Superior temporal gyrus (tissue), 1 donor: ENCODE measurements at regions not wholly inside any gene's neighbourhood (a gene's known extent, or its start where the extent isn't known, plus 50 kb on each side); places are given as distances from the start of the nearest gene placed in this dataset.
"Not testable (repeated sequence)": the region's sequence is repeated elsewhere in the genome, so short reads cannot be mapped to it uniquely, and the experiment has no call there.

Experiments used
- DNase-seq: peaks from one replicate; pipeline ENCODE4 v3.0.0-alpha.2; 2016; ENCODE audit errors: extremely low spot score

DNA sequence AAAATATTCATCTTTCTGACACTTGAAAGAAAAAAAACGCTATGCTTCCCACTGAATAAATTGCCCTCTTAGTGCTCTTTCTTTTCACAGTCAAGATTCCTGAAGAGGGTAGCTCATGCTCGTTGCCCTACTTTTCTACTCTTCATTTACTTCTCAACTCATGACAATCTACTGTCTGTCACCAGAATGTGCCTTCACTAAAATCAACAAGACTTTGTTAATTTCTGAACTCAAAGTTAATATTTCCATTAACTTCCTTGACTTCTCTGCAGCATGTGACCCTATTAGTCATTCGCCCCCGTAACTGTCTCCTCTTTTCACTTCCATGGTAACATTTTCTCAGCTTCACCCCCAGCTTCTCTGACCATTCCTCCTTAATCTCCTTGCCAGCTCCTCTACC is 98.9 kb upstream of the MAPRE2 start:
- DNase-seq = no peak

DNA sequence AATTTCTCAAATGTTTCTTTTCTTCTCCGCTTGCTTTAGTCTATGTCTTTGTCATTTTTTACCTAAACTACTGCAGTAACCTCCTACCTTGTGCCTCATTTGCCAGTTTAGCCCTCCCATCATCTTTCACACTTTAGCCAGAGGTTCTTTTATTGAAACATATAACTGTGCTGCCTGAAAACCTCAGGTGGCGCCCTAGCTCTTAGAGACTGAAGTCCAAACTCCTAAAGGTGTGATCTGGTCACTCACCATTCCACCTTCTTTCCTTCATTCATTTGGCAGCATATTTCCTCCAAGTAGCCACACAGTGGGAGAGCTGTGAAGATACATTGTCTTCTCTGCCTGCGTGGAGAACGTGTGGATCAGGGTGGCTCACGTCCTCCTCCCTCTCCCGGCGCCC is 98.2 kb upstream of the MAPRE2 start:
- no peak for DNase-seq

DNA sequence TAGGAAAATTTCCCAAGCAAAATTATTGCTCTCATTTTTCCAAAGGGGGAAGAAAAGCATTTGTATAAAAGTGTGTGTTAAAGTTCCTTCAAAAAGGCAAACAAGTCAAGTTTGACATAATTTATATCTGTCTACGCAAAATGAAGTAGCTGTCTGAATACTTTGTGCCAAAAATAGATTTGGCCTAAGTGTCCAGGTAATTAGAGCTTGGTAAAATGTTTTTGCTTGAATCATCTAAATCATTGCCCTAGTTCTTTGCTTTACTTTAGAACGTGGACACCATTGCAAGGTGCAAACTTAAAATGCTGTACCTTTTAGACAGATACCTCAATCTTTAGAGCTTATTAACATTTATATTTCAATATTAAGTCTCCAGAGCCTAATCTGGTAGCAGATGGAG is 97.6 kb upstream of the MAPRE2 start:
- no peak for DNase-seq

DNA sequence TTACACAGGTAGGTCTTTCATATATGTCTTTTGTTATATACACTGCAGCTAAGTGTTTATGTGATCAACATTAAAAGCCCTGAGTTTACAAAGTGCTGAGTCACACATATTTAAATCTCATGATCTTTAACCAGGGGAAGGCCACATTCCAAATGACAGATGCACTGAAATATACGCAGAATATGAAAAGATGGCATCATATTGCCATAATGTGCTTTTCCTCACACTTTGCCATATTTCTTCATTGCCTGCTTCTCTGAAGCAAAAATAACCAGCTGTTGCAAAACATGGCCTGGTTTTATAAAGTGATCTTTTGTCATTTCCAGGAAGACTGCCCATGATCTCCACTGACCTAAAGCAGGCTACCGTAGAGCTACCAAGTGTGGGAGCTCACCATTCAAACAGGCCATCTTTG is 93.5 kb upstream of the MAPRE2 start:
- DNase-seq = peak; percentile 58

DNA sequence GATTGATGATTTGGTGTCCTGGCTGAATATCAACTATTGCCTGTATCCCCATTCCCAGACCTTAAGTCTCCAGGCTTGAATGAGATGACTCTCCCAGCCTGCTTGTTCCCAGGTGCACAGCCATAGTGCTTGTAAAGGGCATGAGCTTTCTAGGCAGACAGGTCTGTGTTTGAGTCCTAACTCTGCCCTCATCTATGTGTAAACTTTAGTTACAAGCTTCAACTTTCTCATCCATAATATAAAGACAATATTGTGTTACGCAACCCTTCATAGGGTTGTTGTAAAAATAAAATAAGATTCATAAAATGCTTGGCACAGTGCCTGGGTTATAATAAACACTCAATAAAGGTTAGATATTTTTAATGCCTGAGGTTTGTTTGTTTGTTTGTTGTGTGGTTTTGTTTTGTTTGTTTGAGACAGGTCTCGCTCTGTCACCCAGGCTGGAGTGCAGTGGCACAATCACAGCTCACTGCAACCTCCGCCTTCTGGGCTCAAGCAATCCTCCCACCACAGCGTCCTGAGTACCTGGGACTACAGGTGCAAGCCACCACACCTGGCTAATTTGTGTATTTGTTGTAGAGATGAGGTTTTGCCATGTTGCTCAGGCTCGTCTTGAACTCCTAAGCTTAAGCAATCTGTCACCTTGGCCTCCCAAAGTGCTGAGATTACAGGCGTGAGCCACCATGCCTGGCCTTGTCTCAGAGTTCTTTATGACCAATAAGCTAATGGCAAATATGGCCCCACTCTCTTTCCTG is 89.4 kb upstream of the MAPRE2 start:
- no peak for DNase-seq

DNA sequence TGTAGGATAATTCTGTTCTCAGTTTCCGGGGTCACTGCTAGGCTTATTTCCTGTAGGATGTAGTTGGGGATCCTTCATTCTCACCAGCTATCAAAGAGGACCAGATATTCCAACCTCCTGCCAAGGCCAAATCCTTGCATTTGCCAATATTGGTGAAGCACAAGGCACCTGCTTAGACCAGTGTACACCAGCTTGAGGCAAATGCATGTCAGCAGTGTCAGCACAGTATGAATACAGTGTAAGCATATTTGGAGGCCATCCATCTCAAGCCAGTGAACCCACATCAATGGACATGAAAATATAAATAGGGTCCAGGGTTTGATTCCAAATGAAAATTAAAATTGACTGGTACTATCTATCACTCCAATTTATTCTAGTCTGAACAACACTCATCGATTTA is 88.0 kb upstream of the MAPRE2 start:
- DNase-seq = no peak

DNA sequence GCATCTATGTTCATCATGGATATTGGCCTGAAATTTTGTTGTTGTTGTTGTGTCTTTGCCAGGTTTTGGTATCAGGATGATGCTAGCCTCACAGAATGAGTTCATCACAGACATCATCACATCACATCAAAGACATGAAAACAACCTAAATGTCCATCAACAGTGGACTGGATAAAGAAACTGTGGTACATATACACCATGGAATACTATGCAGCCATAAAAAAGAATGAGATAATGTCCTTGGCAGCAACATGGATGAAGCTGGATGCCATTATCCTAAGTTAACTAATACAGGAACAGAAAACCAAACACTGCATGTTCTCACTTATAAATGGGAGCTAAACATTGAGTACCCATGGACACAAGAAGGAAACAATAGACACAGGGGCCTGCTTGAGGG is 85.7 kb upstream of the MAPRE2 start:
- not testable (repeated sequence) for DNase-seq

DNA sequence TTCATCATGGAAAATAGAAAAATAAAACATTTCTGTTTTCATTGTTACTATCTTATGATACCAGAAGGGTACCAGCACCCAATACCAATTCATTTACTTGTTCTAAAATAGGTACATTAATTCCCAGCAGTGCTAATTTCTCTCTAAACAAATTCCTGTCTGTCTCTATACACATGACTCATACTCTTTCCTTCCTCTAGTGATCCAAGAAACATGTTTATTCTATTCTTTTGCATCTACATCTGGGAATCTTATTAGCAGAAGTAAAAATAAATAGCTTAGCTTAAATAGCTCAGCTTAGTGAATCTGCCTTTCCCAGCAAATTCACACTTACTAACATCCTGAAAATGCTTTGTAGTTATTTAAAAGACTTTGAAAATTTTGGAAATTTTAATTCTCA is 84.5 kb upstream of the MAPRE2 start:
- no peak for DNase-seq

DNA sequence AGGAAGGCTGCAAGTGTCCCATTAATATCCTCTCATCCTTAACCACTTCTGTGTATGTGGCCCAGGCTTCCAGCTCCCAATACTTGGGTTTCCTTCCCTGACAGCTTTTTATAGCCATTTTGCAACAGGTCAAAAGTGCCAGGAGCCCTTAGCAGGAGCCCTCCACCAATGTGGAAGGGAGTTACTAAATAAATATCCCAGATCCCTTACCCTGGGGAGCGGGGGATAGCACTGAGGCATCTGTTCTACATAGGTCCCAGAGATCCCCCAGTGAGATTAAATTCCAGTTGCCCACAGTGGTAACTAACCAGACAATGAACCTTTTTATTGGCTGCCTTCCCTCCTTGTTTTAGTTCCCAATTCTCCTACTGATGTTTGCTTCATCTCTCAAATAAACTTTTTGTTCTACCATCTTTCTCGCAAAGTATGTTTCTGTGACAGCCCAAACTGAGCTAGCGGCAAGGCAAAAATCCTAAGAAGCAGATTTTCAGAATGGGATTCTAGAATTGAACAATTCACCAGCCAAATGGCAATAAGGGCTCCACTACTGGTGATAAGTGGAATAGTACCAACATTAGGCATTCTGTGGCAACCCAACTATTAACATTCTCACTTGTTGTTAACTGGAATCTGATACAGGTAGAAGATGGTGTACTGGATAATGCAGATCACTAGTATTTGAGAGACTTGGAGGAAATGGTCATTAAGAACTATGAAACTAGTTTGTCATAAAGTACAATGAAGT is 83.9 kb upstream of the MAPRE2 start:
- no peak for DNase-seq

DNA sequence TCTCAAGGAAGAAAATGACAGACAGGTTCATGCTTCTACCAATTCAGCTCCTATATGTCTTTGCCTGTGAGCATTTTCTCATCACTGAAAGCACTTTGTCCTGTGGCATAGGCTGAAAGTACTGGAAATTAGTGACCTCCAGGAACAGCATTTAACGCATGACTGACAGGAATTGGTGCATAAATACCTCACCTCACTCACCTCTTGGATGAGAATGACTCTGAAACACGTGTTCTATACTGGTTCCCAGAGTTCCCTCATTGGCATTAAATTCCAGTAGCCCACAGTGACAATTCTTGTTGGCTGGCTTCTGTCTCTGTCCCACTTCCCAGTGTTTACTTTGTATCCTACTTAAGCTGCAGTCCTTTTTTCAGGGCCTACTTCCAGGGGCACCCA is 83.4 kb upstream of the MAPRE2 start:
- DNase-seq = no peak

DNA sequence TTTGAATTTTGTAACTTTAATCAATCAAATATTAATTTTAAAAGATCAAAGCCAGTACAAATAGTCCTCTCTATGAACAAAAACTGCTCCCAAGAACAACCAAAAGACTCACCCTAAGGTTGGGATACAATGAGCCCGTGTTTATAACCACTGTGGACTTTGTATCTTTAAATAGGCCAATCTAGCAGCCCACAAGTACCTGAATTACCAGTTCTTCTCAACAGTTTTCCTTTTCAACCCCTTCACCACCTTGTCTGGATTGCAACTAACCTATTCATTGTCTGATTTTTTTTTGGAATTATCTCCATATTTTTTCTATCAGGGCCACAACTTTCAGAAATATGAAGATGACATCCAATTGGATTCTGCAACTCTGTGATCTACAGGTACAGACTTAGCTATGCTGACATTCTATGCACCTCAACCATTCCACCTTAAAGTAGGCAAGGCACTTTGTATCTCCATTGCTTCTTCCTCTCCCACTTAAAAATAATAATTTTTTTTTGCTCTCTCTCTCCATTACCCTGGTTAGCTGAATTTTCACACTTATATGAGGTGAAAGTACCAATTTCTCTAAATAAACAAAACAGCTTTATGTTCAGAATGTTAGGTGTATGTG is 81.9 kb upstream of the MAPRE2 start:
- DNase-seq = no peak

DNA sequence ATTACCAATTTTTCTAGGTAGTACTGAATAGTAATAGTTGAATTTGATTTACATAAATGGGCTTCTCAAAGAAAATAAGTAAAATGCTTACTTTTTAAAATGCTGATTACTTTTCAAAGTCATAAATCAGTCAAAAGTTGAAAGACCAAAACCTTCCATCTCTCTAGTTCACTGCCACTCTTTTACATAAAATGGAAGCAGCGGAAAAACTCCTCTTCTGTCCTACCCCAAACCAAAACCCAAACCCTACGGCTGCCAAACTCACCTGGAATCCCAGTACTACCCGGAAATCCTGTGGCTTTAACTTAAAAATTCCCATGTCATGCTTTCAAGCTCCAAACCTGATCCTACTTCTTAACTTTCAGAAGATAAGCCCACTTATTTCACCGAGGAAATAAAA is 81.2 kb upstream of the MAPRE2 start:
- DNase-seq = no peak

DNA sequence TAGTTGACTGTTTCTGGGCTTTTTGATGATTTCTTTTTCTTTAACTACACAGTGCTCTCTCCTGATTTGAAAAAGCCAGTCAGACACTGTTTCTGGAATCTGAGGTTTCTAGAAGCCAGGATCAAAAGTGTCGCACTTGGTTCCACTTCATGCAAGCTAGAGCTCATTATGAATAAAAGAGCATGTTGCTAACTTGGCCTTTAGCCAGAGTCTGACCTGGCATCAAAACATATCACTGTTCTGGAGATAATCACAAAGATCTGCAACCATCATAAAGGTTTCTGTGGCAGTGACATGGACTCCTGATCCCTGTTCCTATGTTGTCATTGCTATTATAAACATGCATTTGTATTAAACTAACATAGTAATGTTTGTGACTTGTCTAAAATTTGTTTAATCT is 76.1 kb upstream of the MAPRE2 start:
- peak; percentile 25 for DNase-seq

DNA sequence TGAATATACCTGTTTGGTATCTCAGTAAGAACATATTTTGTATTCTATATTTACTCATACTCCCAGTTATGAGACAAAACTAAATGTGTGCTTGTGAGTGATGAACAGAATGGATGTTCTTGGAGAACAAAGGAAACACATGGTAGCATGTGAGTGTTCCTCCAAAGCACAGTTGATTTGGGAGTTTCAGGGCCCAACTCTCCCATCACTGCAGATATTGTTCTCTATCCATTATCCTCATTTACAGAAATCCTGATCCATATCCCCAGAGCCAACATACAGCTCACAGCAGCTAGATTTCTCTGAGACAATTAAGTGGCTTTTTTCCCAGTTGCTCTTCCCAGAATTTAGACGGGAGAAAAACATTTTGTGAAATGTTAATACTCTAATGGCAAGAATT is 75.6 kb upstream of the MAPRE2 start:
- DNase-seq = no peak

DNA sequence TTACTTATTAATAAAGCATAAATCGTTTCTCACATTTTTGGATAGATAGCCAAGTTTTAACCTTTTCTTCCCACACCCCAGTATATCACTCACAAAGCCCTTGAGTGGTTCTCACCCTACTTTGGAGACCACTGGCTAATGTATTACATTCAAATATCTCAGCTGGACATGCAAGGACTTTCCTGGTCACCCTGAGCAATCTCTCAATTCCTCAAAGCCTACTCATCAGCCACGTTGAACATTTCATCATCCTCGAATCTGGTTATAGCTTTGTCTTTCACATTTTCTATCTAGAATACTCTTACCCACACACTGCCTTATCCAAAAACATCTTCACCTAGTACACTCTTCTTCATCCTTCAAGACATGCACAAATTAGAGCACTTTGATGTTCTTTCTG is 71.1 kb upstream of the MAPRE2 start:
- no peak for DNase-seq

DNA sequence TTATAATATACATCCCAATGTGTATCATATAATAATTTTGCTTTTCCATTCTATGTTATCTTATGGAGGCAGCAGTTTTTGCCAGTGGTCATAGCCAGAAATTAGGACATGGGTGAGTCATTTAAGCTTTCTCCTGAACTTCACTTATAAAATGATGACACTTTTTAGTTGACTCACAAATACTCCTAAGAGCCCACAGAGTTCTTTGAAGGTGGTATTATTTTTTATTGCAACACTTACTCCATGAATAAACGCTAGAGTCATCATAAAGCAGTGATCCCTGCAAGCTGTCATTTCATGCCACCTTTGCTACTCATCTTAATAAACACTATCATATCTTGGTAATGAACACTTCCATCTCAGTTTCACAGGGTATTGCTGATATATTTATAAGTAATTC is 69.9 kb upstream of the MAPRE2 start:
- no peak for DNase-seq

DNA sequence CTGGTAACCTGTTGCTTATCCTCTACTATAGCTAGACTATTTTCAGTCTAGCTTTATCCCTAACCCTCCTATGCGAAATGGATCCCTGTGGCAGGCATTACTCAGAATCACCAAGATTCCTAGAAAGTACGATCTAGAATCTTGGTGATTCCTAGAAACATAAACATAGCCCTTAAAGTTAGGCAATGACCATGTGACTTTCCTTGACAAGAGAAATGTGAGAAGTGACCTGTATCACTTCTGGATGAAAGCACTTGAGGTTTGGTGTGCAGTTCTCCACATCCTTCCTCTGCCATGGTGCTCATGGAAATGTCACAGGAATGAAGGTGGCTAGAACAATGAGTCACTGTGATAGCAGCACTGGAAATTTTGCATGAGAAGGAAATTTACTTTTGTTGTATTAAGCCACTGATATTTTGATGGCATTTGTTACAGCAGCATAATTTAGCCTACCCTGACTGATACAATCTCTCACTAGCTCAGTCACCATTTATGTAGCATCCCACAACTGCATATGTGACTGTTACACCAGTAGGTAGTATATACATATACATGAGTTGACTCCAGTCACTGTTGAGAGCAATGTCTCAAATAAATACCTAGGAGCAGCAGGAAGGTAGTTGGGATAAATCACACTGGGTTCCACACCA is 68.3 kb upstream of the MAPRE2 start:
- no peak for DNase-seq

DNA sequence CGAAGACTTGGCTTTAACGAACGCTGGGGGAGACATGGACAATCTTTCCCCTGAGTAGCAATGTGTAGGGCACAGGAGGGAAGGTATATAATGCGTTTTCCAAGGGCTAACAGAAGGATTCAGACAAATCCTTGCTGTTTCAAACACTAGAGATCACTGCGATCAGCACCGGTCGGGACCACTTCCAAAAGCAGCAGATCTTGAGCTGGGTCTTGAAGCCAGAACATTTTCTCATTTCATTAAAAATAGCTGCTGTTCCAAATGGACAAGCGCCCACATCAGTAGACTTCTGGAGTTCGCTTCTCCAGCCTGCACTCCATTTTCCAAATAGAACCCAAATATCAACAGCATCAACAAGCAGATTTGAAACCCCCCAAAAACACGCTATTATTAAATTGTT is 65.1 kb upstream of the MAPRE2 start:
- DNase-seq = peak; percentile 62

DNA sequence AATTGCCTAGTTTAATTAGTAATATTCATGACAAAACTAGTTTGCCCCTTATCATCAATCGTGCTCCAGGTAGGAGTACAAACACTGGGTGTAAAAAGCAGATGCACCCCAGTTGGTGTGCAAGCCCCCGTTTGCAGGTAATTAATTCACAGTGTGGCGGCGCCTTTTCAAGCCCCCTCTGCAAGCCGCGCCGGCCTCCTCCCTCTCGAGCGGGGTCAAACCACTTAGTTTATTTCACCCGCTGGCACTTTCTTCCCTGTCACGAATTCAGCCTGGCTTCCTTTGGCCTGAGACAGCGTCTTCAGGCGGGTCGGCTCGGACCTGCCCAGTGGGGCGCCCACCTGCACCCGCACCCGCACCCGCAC is 64.7 kb upstream of the MAPRE2 start:
- DNase-seq = no peak

DNA sequence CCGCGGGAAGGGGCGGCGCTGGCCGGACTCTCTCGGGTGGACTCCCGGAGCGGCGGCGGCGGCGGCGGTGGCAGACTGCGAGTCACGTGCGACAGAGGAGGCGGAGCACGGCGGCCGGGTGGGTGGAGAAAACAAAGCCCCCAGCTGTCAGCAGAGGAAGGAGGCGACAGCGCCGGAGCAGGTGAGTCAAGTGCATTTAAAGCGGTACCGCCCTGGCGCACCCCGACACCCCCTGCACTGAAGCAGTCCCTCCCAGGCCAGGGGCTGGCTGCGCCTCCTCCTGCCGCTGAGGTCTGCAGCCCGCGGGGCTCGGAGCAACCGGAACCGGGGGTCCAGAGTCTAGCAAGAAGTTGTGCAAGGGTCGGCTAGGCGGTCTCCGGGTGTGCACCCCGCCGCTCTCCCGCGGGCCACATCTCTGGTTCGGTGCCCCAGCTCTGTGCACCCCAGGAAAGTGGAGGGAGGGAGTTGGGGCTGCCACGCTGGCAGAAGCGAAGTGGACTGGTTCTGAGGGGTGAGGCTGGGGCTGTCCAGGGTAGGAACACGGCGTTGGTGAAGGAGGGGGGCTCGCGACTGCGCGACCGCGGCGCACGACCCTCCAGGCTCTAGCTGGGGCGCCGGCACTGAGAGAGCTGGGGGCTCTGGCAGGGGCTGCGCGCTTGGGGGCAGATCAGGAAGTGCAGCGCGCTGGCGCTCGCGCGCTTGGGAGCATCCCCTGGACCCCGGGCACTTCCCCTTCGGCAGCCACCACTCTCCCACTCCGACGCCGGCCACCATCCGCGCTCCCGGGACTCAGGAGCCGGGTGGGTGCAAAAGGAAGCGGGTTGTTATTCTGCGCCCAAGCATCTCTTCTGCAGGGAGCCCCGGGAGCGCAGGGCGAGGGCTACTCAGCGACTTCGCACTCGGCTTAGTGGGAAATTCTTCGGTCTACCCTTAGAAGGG is 64.0 kb upstream of the MAPRE2 start:
- peak; percentile 86 for DNase-seq

DNA sequence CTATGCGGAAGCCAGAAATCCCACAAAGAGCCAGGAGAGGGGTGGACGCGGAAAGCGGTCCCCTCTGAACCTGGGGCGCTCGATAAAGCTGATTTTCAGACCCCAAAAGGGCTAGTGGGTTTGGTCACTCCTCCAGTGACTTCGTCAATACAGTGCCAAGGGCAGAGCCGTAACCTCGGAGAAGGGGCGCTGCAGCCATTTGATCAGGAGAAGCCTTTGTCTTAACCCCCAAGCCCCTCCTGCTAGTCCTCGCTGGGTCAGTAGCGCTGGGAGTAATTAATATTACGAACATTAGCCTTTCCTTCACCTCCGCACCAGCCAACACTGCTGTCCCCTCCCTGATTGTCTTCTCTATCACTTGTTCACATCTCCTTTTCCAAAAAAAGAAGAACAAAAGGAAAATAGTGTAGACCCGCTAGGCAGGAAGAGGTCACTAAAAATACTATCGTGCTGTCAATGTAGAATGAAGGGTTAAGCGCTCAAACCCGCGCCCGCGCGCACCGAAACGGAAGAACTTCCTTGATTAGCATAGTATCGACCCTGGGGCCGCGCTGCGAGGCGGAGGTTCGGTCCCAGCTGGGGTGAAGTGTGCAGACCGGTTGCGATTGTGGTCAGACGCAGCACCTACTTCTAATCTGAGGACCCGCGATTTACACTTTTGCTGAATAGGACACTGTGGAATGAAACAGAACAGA is 63.2 kb upstream of the MAPRE2 start:
- DNase-seq = peak; percentile 74
